GM12891 (cell line): ENCODE measurements at regions not wholly inside any gene's neighbourhood (a gene's known extent, or its start where the extent isn't known, plus 50 kb on each side); places are given as distances from the start of the nearest gene placed in this dataset.

Source experiments
- DNase-seq: peaks from one replicate; pipeline ENCODE4 v3.0.0; 2011; ENCODE audit warnings: low spot score; ENCODE audit not compliant: insufficient read length
- FAIRE-seq: peaks from 2 replicates; lab custom pipeline; 2011; peaks lifted over from hg19 to GRCh38; lab: Jason Lieb, UNC
- PAX5 ChIP-seq: IDR thresholded peaks from 2 replicates; pipeline ENCODE4 v1.6.1; 2011; ENCODE audit warnings: low read length, moderate library complexity, mild to moderate bottlenecking; ENCODE audit not compliant: insufficient read depth, severe bottlenecking
- POLR2A ChIP-seq: IDR thresholded peaks from 2 replicates; pipeline ENCODE4 v1.6.1; 2011; ENCODE audit warnings: low read depth, low read length, control low read depth
- POLR2AphosphoS5 ChIP-seq: IDR thresholded peaks from 2 replicates; pipeline ENCODE4 v1.6.1; 2011; ENCODE audit warnings: low read depth, low read length, control low read depth
- POU2F2 ChIP-seq: IDR thresholded peaks from 2 replicates; pipeline ENCODE4 v1.6.1; 2011; ENCODE audit warnings: low read depth, mild to moderate bottlenecking, control low read depth, low read length, moderate library complexity
- SPI1 ChIP-seq: IDR thresholded peaks from 2 replicates; pipeline ENCODE4 v1.6.1; 2011; ENCODE audit warnings: low read depth, low read length, control low read depth
- TAF1 ChIP-seq: IDR thresholded peaks from 2 replicates; pipeline ENCODE4 v1.6.1; 2011; ENCODE audit warnings: low read depth, low read length, control low read depth

- no peak for TF ChIP-seq POU2F2
- TF ChIP-seq POLR2A: no peak
- TF ChIP-seq TAF1: no peak
- no peak for TF ChIP-seq SPI1
- TF ChIP-seq PAX5: no peak
- TF ChIP-seq POLR2AphosphoS5: no peak
- DNase-seq: no peak
- no peak for FAIRE-seq
Measured at GRCh38 chr12:97394657-97395056, 67.9 kb upstream of the RMST start.

- DNase-seq (no peak), FAIRE-seq (no peak)
- no peak for TF ChIP-seq PAX5
- TF ChIP-seq POU2F2: no peak
- TF ChIP-seq POLR2AphosphoS5: no peak
- no peak for TF ChIP-seq POLR2A
- no peak for TF ChIP-seq SPI1
- no peak for TF ChIP-seq TAF1
Measured at GRCh38 chr12:97397008-97397407, 65.6 kb upstream of the RMST start.

- FAIRE-seq: no peak
- DNase-seq: no peak
- no peak for TF ChIP-seq POLR2AphosphoS5
- no peak for TF ChIP-seq SPI1
Measured at GRCh38 chr12:97398704-97399103, 63.9 kb upstream of the RMST start.

GRCh38 chr12:97404093-97404492, 58.5 kb upstream of the RMST start:
- DNase-seq: no peak
- peak; percentile 20 for FAIRE-seq

GRCh38 chr12:97404543-97404942, 58.1 kb upstream of the RMST start:
- peak; percentile 76 for FAIRE-seq
- peak; percentile 24 for DNase-seq
- TF ChIP-seq SPI1 (no peak), POLR2A (no peak), TAF1 (no peak), POU2F2 (no peak), POLR2AphosphoS5 (no peak), PAX5 (no peak)

More at GRCh38 chr12:97404093-97404492, 58.5 kb upstream of the RMST start:
- TF ChIP-seq SPI1: no peak
- no peak for TF ChIP-seq POLR2A
- TF ChIP-seq POU2F2: no peak
- TF ChIP-seq TAF1: no peak
- no peak for TF ChIP-seq PAX5
- TF ChIP-seq POLR2AphosphoS5: no peak

GRCh38 chr12:97408363-97408762, 54.2 kb upstream of the RMST start:
- FAIRE-seq (no peak), DNase-seq (no peak)
- TF ChIP-seq POLR2A: no peak
- TF ChIP-seq TAF1: no peak
- TF ChIP-seq POU2F2: no peak
- no peak for TF ChIP-seq SPI1
- TF ChIP-seq PAX5: no peak
- no peak for TF ChIP-seq POLR2AphosphoS5

- no peak for FAIRE-seq
- no peak for TF ChIP-seq SPI1
- no peak for TF ChIP-seq PAX5
- no peak for TF ChIP-seq POLR2AphosphoS5
- no peak for TF ChIP-seq TAF1
- no peak for TF ChIP-seq POLR2A
- TF ChIP-seq POU2F2: no peak
- DNase-seq: no peak
Measured at GRCh38 chr12:97411341-97411740, 51.3 kb upstream of the RMST start.
